GM12864 (cell line): ENCODE measurements at regions not wholly inside any gene's neighbourhood (a gene's known extent, or its start where the extent isn't known, plus 50 kb on each side); places are given as distances from the start of the nearest gene placed in this dataset.
"Not testable (repeated sequence)": the region's sequence is repeated elsewhere in the genome, so short reads cannot be mapped to it uniquely, and the experiment has no call there.

ENCODE experiments used
- DNase-seq: peaks from one replicate; pipeline ENCODE4 v3.0.0-alpha.2; 2011; ENCODE audit warnings: low read depth
- H3K4me3 ChIP-seq: 2 replicates; pipeline ENCODE4 v1.5.1; 2011; ENCODE audit warnings: mild to moderate bottlenecking, low read depth, low read length, control low read depth
- CTCF ChIP-seq: IDR thresholded peaks from 2 replicates; pipeline ENCODE4 v1.5.1; 2011; ENCODE audit warnings: low read depth, mild to moderate bottlenecking, moderate library complexity, low read length, control low read depth, inconsistent platforms; ENCODE audit errors: missing control alignments

GRCh38 chr11:106514706-106515105 lies 437.2 kb downstream of the AASDHPPT start:
- TF ChIP-seq CTCF = no peak
- no peak overlapping the region for H3K4me3 ChIP-seq
- DNase-seq = no peak

GRCh38 chr11:106517426-106517825 lies 440.0 kb downstream of the AASDHPPT start:
- no peak overlapping the region for H3K4me3 ChIP-seq
- no peak for TF ChIP-seq CTCF
- DNase-seq = no peak

GRCh38 chr11:106520146-106520912 lies 442.9 kb downstream of the AASDHPPT start:
- H3K4me3 ChIP-seq = no peak overlapping the region
- no peak for DNase-seq
- no peak for TF ChIP-seq CTCF

GRCh38 chr11:106520920-106521319 lies 443.5 kb downstream of the AASDHPPT start:
- no peak for TF ChIP-seq CTCF
- no peak overlapping the region for H3K4me3 ChIP-seq
- DNase-seq = no peak

GRCh38 chr11:106523171-106523570 lies 445.7 kb downstream of the AASDHPPT start:
- no peak overlapping the region for H3K4me3 ChIP-seq
- no peak for DNase-seq
- TF ChIP-seq CTCF = no peak

GRCh38 chr11:106523921-106524320 lies 446.5 kb downstream of the AASDHPPT start:
- TF ChIP-seq CTCF = no peak
- no peak overlapping the region for H3K4me3 ChIP-seq

GRCh38 chr11:106524436-106524835 lies 447.0 kb downstream of the AASDHPPT start:
- TF ChIP-seq CTCF = no peak
- no peak for DNase-seq

More at GRCh38 chr11:106523921-106524320, 446.5 kb downstream of the AASDHPPT start:
- no peak for DNase-seq

GRCh38 chr11:106531648-106532047 lies 454.2 kb downstream of the AASDHPPT start:
- DNase-seq, H3K4me3 ChIP-seq: not testable (repeated sequence)

More at GRCh38 chr11:106524436-106524835, 447.0 kb downstream of the AASDHPPT start:
- no peak overlapping the region for H3K4me3 ChIP-seq
